Caco-2 (cell line): ENCODE measurements at regions not wholly inside any gene's neighbourhood (a gene's known extent, or its start where the extent isn't known, plus 50 kb on each side); places are given as distances from the start of the nearest gene placed in this dataset.

Source experiments
- BruUV-seq: library from RNA; stranded (reverse); fragments of 400-500 nt; replicated peaks from 2 replicates; lab custom pipeline; 2021; lab: Mats Ljungman, UMichigan
- CTCF ChIA-PET: fragments of 300-600 bp; sonication (Branson Sonifier 250); formaldehyde crosslinking; loops from one replicate; lab custom pipeline; 2022; ENCODE audit warnings: antibody characterized with exemption; lab: Charles Lee
- POLR2A ChIA-PET: fragments of 300-600 bp; sonication (Branson Sonifier 250); formaldehyde crosslinking; loops from one replicate; lab custom pipeline; 2022; ENCODE audit warnings: antibody characterized with exemption; lab: Charles Lee
- DNase-seq, 2 experiments: peaks; one replicate each; pipeline versions ENCODE4 v3.0.0 to v3.0.0-alpha.2; 2020 to 2022
- H3K27me3 ChIP-seq: replicated peaks from 2 replicates; pipeline ENCODE4 v1.6.0; 2011; ENCODE audit warnings: low read length; ENCODE audit not compliant: control insufficient read depth, insufficient read depth
- H3K36me3 ChIP-seq: 2 replicates; pipeline ENCODE4 v1.5.1; 2011; ENCODE audit warnings: low read length; ENCODE audit not compliant: control insufficient read depth, insufficient read depth
- H3K4me1 ChIP-seq: fragments of 250-450 bp; sonication (Bioruptor Pico); 2 replicates; pipeline ENCODE4 v1.5.1; 2020; ENCODE audit warnings: mild to moderate bottlenecking
- H3K4me3 ChIP-seq: 2 replicates; pipeline ENCODE4 v1.5.1; 2011; ENCODE audit warnings: low read depth, mild to moderate bottlenecking, control low read depth, low read length
- H3K9me3 ChIP-seq: fragments of 250-450 bp; sonication (Bioruptor Pico); 2 replicates; pipeline ENCODE4 v1.5.1; 2020; ENCODE audit warnings: mild to moderate bottlenecking, moderate library complexity
- H3K27ac Mint-ChIP-seq: one replicate; pipeline ENCODE4 v1.8.0; 2022; ENCODE audit warnings: mixed read lengths; ENCODE audit not compliant: unreplicated experiment
- H3K27me3 Mint-ChIP-seq: one replicate; pipeline ENCODE4 v1.8.0; 2022; ENCODE audit warnings: mixed read lengths; ENCODE audit not compliant: insufficient read depth, unreplicated experiment
- H3K36me3 Mint-ChIP-seq: one replicate; pipeline ENCODE4 v1.8.0; 2022; ENCODE audit warnings: mild to moderate bottlenecking, mixed read lengths; ENCODE audit not compliant: insufficient read depth, unreplicated experiment
- H3K4me1 Mint-ChIP-seq: one replicate; pipeline ENCODE4 v1.8.0; 2022; ENCODE audit warnings: low read depth, mixed read lengths; ENCODE audit not compliant: unreplicated experiment
- H3K4me3 Mint-ChIP-seq: one replicate; pipeline ENCODE4 v1.8.0; 2022; ENCODE audit warnings: mild to moderate bottlenecking, moderate library complexity, mixed read lengths; ENCODE audit not compliant: unreplicated experiment
- H3K9me3 Mint-ChIP-seq: one replicate; pipeline ENCODE4 v1.8.0; 2022; ENCODE audit warnings: mixed read lengths; ENCODE audit not compliant: unreplicated experiment
- intact Hi-C: fragments of 100-400 bp; cut with micrococcal nuclease; formaldehyde crosslinking; loops from one replicate; pipeline ENCODE4 v1.10.0; 2022; ENCODE audit not compliant: unreplicated experiment
- TF ChIP-seq, protein P1 (sequence below), 2 experiments: fragments of 200-600 bp in 1 of 2; IDR thresholded peaks; 1 replicate in 1 of 2; 2 replicates in 1 of 2; pipeline versions ENCODE4 v1.5.1 to v1.8.0; 2011 to 2022; ENCODE audit warnings: antibody characterized with exemption in 1 of 2, control low read depth in 1 of 2, inconsistent platforms in 1 of 2, low read depth in 1 of 2, low read length in 1 of 2, mild to moderate bottlenecking in 1 of 2, moderate library complexity in 1 of 2; ENCODE audit not compliant: insufficient read depth in 1 of 2, severe bottlenecking in 1 of 2, unreplicated experiment in 1 of 2

DNA sequence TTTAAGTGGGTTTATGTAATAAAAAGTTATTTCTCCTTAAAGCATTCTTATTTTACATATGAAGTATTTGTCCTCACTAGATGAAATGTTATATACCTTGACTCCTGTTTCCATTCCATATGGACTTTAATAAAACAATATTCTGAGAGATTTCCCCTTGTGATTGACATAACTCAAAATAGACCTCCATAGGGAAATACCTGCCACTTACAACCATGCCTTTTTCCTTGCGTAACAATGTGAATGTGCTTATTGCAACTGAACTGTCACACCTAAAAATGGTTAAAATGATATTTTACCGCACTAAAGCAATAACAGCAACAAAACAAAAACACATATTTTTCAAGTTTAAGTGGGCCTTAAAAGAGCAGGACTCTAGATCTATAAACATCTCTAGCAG is 70.3 kb upstream of the TGIF1 start:
- ChIA-PET POLR2A (no interaction called here), CTCF (no interaction called here)
- intact Hi-C loops, result loop anchor here (5.0 kb wide), 2 partner anchors 97 to 213 kb away; no protein-coding TSS in a partner anchor
- Histone ChIP-seq H3K4me1 (peaks cover 11% of the 10 kb centered on the region), H3K9me3 (no peaks in the 10 kb centered on the region), H3K36me3 (no peaks in the 10 kb centered on the region), H3K4me3 (no peak overlapping the region), H3K27me3 (no peaks in the 10 kb centered on the region)
- Mint-ChIP-seq H3K36me3 (peaks cover 4% of the 10 kb centered on the region), H3K9me3 (peaks cover 6% of the 10 kb centered on the region), H3K4me1 (peaks cover 12% of the 10 kb centered on the region), H3K4me3 (no peak overlapping the region), H3K27ac (no peak overlapping the region), H3K27me3 (no peaks in the 10 kb centered on the region)
- no peak for DNase-seq
- TF ChIP-seq, protein P1, sequence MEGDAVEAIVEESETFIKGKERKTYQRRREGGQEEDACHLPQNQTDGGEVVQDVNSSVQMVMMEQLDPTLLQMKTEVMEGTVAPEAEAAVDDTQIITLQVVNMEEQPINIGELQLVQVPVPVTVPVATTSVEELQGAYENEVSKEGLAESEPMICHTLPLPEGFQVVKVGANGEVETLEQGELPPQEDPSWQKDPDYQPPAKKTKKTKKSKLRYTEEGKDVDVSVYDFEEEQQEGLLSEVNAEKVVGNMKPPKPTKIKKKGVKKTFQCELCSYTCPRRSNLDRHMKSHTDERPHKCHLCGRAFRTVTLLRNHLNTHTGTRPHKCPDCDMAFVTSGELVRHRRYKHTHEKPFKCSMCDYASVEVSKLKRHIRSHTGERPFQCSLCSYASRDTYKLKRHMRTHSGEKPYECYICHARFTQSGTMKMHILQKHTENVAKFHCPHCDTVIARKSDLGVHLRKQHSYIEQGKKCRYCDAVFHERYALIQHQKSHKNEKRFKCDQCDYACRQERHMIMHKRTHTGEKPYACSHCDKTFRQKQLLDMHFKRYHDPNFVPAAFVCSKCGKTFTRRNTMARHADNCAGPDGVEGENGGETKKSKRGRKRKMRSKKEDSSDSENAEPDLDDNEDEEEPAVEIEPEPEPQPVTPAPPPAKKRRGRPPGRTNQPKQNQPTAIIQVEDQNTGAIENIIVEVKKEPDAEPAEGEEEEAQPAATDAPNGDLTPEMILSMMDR (IDR thresholded peaks at IDR 0.05; ENCODE audit: insufficient read depth in 1 of 2, low read depth in 1 of 2, low read length in 1 of 2, severe bottlenecking in 1 of 2, unreplicated experiment in 1 of 2), result no peak
- BruUV-seq, result no TSS peak

GRCh38 chr18:3380384-3380961 is 69.5 kb upstream of the TGIF1 start:
- Histone ChIP-seq H3K27me3 (no peaks in the 10 kb centered on the region), H3K9me3 (no peaks in the 10 kb centered on the region; the same call in 1 of the 2 replicates), H3K4me1 (peaks cover 15% of the 10 kb centered on the region), H3K4me3 (no peak overlapping the region), H3K36me3 (no peaks in the 10 kb centered on the region)
- Mint-ChIP-seq H3K4me1 (peaks cover 13% of the 10 kb centered on the region), H3K36me3 (peaks cover 4% of the 10 kb centered on the region), H3K27me3 (no peaks in the 10 kb centered on the region), H3K4me3 (no peak overlapping the region), H3K9me3 (peaks cover 8% of the 10 kb centered on the region), H3K27ac (no peak overlapping the region)
- BruUV-seq, result no TSS peak
- ChIA-PET CTCF (no interaction called here), POLR2A (no interaction called here)
- intact Hi-C loops, result loop anchor here (5.0 kb wide), 2 partner anchors 98 to 212 kb away; no protein-coding TSS in a partner anchor
- TF ChIP-seq, protein P1 (IDR thresholded peaks at IDR 0.05; ENCODE audit: insufficient read depth in 1 of 2, low read depth in 1 of 2, low read length in 1 of 2, severe bottlenecking in 1 of 2, unreplicated experiment in 1 of 2), result no peak
- no peak for DNase-seq

DNA sequence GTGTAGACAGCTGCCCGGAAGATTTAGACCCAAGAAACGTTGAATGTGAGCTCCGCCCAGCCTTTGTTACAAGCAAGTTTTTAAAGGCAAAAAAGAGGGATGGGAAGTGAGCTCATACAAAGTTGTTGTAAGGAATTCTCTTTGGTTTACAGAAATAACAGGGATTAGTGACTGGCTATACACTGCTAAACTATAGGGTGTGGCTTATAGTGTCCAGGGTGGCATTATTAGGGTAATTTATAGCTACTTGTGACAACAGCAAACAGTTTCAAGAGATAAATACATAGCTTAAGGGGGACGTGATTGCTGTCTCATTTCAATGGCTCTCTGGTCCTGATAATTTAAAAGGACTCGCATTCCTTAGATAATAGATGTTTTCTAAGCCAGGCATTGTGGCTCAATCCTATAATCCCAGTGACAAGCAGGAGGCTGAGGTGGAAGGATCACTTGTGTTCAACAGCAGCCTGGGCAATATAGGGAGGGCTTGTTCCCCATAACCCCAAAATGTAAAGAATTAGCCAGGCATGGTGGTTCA is 66.5 kb upstream of the TGIF1 start:
- H3K36me3 Mint-ChIP-seq, result peaks cover 4% of the 10 kb centered on the region
- no peak overlapping the region for H3K4me3 Mint-ChIP-seq
- Histone ChIP-seq H3K27me3 (no peaks in the 10 kb centered on the region), H3K4me1 (peaks cover 15% of the 10 kb centered on the region), H3K4me3 (no peak overlapping the region), H3K36me3 (no peaks in the 10 kb centered on the region), H3K9me3 (no peaks in the 10 kb centered on the region; the same call in 1 of the 2 replicates)
- H3K27ac Mint-ChIP-seq, result peak overlapping the region; percentile 72
- POLR2A ChIA-PET, result interaction anchor here (0.6 to 1.2 kb wide), 7 partner anchors 14 to 241 kb away, joined by 3 to 8 read pairs (median 4); no protein-coding TSS in a partner anchor
- no peaks in the 10 kb centered on the region for H3K27me3 Mint-ChIP-seq
- H3K4me1 Mint-ChIP-seq, result peaks cover 13% of the 10 kb centered on the region
- CTCF ChIA-PET, result interaction anchor here (0.5 to 1.2 kb wide), 5 partner anchors 46 to 283 kb away, joined by 3 to 5 read pairs (median 3); no protein-coding TSS in a partner anchor
- TF ChIP-seq, protein P1 (IDR thresholded peaks at IDR 0.05; ENCODE audit: insufficient read depth in 1 of 2, low read depth in 1 of 2, low read length in 1 of 2, severe bottlenecking in 1 of 2, unreplicated experiment in 1 of 2), result no peak
- peak; percentile 56 to 71 for DNase-seq
- BruUV-seq, result no TSS peak
- intact Hi-C loops, result loop anchor here (1.0 to 5.0 kb wide), 6 partner anchors 54 to 283 kb away; no protein-coding TSS in a partner anchor
- H3K9me3 Mint-ChIP-seq, result peaks cover 8% of the 10 kb centered on the region
